Nephron (organoid): ENCODE measurements at regions not wholly inside any gene's neighbourhood (a gene's known extent, or its start where the extent isn't known, plus 50 kb on each side); places are given as distances from the start of the nearest gene placed in this dataset.
"Not testable (repeated sequence)": the region's sequence is repeated elsewhere in the genome, so short reads cannot be mapped to it uniquely, and the experiment has no call there.

Experiments used
- H3K27ac Mint-ChIP-seq, 3 experiments: 2 replicates each; pipeline ENCODE4 v1.8.0; 2020; ENCODE audit warnings: mixed read lengths in 3 of 3, mild to moderate bottlenecking in 2 of 3, moderate library complexity in 1 of 3
- H3K27me3 Mint-ChIP-seq: 2 replicates; pipeline ENCODE4 v1.8.0; 2021; ENCODE audit warnings: low read depth, mild to moderate bottlenecking, moderate library complexity, mixed read lengths
- H3K36me3 Mint-ChIP-seq: 2 replicates; pipeline ENCODE4 v1.8.0; 2020; ENCODE audit warnings: low read depth, mixed read lengths
- H3K4me1 Mint-ChIP-seq: 2 replicates; pipeline ENCODE4 v1.8.0; 2020; ENCODE audit warnings: mixed read lengths
- H3K4me3 Mint-ChIP-seq, 3 experiments: 2 replicates each; pipeline ENCODE4 v1.8.0; 2020; ENCODE audit warnings: mild to moderate bottlenecking in 3 of 3, mixed read lengths in 3 of 3, moderate library complexity in 2 of 3
- H3K9me3 Mint-ChIP-seq: 2 replicates; pipeline ENCODE4 v1.8.0; 2020; ENCODE audit warnings: mixed read lengths
- CTCF ChIP-seq, 3 experiments: fragments of 200-600 bp; sonication (generic); IDR thresholded peaks; one replicate each; pipeline ENCODE4 v1.5.0; 2021; ENCODE audit warnings: antibody characterized with exemption in 3 of 3; ENCODE audit not compliant: unreplicated experiment in 3 of 3

- H3K9me3 Mint-ChIP-seq, result peaks cover under 1% of the 10 kb centered on the region
- no peak for TF ChIP-seq CTCF (IDR thresholded peaks at IDR 0.05; ENCODE audit: unreplicated experiment in 3 of 3)
- peaks cover 21% of the 10 kb centered on the region for H3K4me1 Mint-ChIP-seq
- H3K4me3 Mint-ChIP-seq, result no peak overlapping the region
- H3K27ac Mint-ChIP-seq, result peak overlapping the region in 2 of 3 experiments; percentile 75 to 77
- peaks cover 6% of the 10 kb centered on the region for H3K27me3 Mint-ChIP-seq
- H3K36me3 Mint-ChIP-seq, result no peaks in the 10 kb centered on the region
Observed at GRCh38 chr6:18042536-18043145, 55.2 kb upstream of the KIF13A start.

- H3K27me3 Mint-ChIP-seq, result peaks cover 10% of the 10 kb centered on the region
- no peaks in the 10 kb centered on the region for H3K9me3 Mint-ChIP-seq
- H3K27ac Mint-ChIP-seq, result no peak overlapping the region
- TF ChIP-seq CTCF (IDR thresholded peaks at IDR 0.05; ENCODE audit: unreplicated experiment in 3 of 3), result no peak
- H3K4me1 Mint-ChIP-seq, result peaks cover 21% of the 10 kb centered on the region
- H3K4me3 Mint-ChIP-seq, result no peak overlapping the region
- H3K36me3 Mint-ChIP-seq, result no peaks in the 10 kb centered on the region
Observed at GRCh38 chr6:18039481-18039880, 52.0 kb upstream of the KIF13A start.

DNA sequence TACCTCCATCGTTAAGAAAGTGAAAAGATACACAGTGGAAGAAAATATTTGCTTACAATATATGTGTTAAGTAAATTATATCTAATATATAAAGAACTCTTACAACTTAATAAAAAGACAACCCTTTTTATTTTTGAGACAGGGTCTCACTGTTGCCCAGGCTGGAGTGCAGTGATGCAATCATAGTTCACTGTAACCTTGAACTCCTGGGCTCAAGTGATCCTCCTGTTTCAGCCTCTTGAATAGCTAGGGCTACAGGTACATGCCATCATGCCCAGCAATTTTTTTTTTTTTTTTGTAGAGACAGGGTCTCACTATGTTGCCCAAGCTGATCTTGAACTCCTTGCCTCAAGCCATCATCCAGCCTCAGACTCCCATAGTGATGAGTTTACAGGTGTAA, 50.8 kb upstream of the KIF13A start:
- not testable (repeated sequence) for H3K27me3 Mint-ChIP-seq, H3K36me3 Mint-ChIP-seq, H3K27ac Mint-ChIP-seq, H3K9me3 Mint-ChIP-seq, H3K4me3 Mint-ChIP-seq
- peaks cover 21% of the 10 kb centered on the region for H3K4me1 Mint-ChIP-seq
